Transverse colon (tissue), 4 donors: ENCODE measurements at regions not wholly inside any gene's neighbourhood (a gene's known extent, or its start where the extent isn't known, plus 50 kb on each side); places are given as distances from the start of the nearest gene placed in this dataset.

ENCODE experiments used
- DNase-seq: peaks from one replicate; pipeline ENCODE4 v3.0.0-alpha.2; 2019
- H3K27ac ChIP-seq, 4 donors: fragments of 200-600 bp; sonication (generic); 2 replicates each; pipeline ENCODE4 v1.5.1; 2016 to 2018; ENCODE audit warnings: inconsistent platforms in 4 of 4
- H3K27me3 ChIP-seq: fragments of 200-600 bp; sonication (generic); 2 replicates; pipeline ENCODE4 v1.5.1; 2017; ENCODE audit warnings: inconsistent platforms
- H3K36me3 ChIP-seq, 4 donors: fragments of 200-600 bp; sonication (generic); 2 replicates each; pipeline ENCODE4 v1.5.1; 2017 to 2019; ENCODE audit warnings: inconsistent platforms in 4 of 4
- H3K4me1 ChIP-seq, 4 donors: fragments of 200-600 bp; sonication (generic); 2 replicates each; pipeline ENCODE4 v1.5.1; 2017 to 2020; ENCODE audit warnings: inconsistent platforms in 4 of 4
- H3K4me3 ChIP-seq, 4 donors: fragments of 200-600 bp; sonication (generic); 1 replicate in 1 of 4; 2 replicates in 3 of 4; pipeline versions ENCODE4 v1.5.1 to v1.6.1; 2017 to 2019; ENCODE audit warnings: inconsistent platforms in 4 of 4
- H3K9me3 ChIP-seq, 2 donors: fragments of 200-600 bp; sonication (generic); 2 replicates each; pipeline ENCODE4 v1.5.1; 2017 to 2019; ENCODE audit warnings: inconsistent platforms in 2 of 2
- CTCF ChIP-seq, 5 experiments: fragments of 200-600 bp in 3 of 5; fragments of 450-650 bp in 2 of 5; sonication (generic) in 3 of 5; IDR thresholded peaks; 1 replicate in 2 of 5; 2 replicates in 3 of 5; pipeline ENCODE4 v1.5.1; 2016 to 2017; ENCODE audit warnings: antibody characterized with exemption in 5 of 5, inconsistent platforms in 3 of 5, mild to moderate bottlenecking in 2 of 5, moderate library complexity in 1 of 5
- EP300 ChIP-seq: sonication (generic); formaldehyde crosslinking; IDR thresholded peaks from one replicate; pipeline ENCODE4 v1.6.1; 2017; ENCODE audit warnings: antibody characterized with exemption, low read depth
- POLR2A ChIP-seq: fragments of 450-650 bp; IDR thresholded peaks from one replicate; pipeline ENCODE4 v1.6.1; 2016; ENCODE audit warnings: antibody characterized with exemption, mild to moderate bottlenecking, moderate library complexity
- POLR2AphosphoS5 ChIP-seq, 3 donors: sonication (generic); formaldehyde crosslinking; IDR thresholded peaks; one replicate each; pipeline ENCODE4 v1.6.1; 2016; ENCODE audit warnings: antibody characterized with exemption in 3 of 3
- WGBS, 2 donors: methylation state at CpG; one replicate each; pipeline ENCODE4 v1.1.5; 2018; ENCODE audit warnings: low coverage in 1 of 2; 5-methylcytosine and 5-hydroxymethylcytosine counted together
- in situ Hi-C, 4 donors: fragments of 200-750 bp; cut with MboI; loops; one replicate each; pipeline versions ENCODE4 v1.15.0 to v1.15.1; 2017; ENCODE audit warnings: low sequenced_read_pairs in 3 of 4, low pct_ligation_motif_present in 1 of 4, low pct_unique_long_range_greater_than_20kb in 1 of 4
- intact Hi-C: fragments of 100-400 bp; cut with DNase I; formaldehyde crosslinking; loops from one replicate; pipeline ENCODE4 v1.15.1; 2023; ENCODE audit warnings: low total_unique reads

DNA sequence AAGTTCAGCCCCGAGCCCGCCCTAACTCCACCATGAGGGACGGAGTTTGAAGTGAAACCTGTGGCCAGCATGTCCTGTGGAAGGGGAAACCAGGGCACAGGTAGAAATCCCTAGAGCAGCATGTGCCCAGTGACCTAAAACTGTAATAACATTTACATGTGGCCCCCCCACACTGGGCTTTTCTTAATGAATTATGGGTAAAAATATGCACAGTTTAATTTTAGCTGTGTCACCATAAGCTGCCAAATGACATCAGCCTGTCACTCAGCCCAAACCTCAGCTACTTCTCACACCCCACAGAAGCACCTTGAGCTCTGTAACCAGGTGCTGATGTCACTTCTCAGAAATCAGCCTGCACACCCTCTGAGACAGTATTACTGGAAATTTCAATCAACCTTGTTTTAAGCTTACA is 50.0 kb upstream of the SLC19A1 start:
- H3K27me3 ChIP-seq, result peaks cover 16% of the 10 kb centered on the region
- in situ Hi-C loops, result loop anchor here in 1 of 4 donors (10.0 kb wide), 1 partner anchor 117 kb away; no protein-coding TSS in a partner anchor
- H3K9me3 ChIP-seq, result no peaks in the 10 kb centered on the region
- intact Hi-C loops, result loop anchor here (10.0 kb wide), 1 partner anchor 233 kb away; no protein-coding TSS in a partner anchor
- peaks cover 0 to 15% (median 8%) of the 10 kb centered on the region in 4 donors for H3K4me1 ChIP-seq
- TF ChIP-seq EP300 (peak; percentile 13), POLR2A (no peak)
- H3K36me3 ChIP-seq, result no peaks in the 10 kb centered on the region
- H3K4me3 ChIP-seq, result no peak overlapping the region
- WGBS, 2 donors, result 46% methylated on average over 3 of the region's 3 CpGs; no CpG with 5 or more reads in 1 of the 2 donors
- peak; percentile 18 for DNase-seq
- no peak overlapping the region for H3K27ac ChIP-seq

DNA sequence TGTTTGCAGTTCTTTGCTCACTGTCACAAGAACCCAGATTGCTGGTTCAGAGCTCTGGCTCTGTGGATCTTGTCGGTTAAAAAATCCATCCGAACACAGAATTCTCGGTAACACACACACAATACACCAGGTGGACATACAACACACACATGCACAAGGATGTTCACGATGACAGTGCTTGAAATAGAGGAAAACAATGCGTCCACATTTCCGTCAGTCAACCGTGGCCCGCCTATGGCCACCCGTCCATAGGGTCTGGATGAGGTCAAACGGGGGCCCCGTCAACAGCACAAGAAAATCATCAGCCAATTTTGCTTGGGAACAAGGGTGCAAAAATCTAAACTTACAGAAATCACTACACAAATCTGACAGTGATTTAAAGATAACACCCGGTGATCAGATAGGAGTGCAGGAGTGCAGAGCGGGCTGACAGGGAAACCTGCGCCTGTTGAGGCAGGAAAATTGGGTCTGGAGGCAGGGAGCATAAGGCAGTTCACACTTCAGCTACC is 50.4 kb upstream of the SLC19A1 start:
- Histone ChIP-seq H3K36me3 (no peaks in the 10 kb centered on the region), H3K9me3 (no peaks in the 10 kb centered on the region), H3K4me1 (peaks cover 0 to 15% (median 8%) of the 10 kb centered on the region in 4 donors), H3K27me3 (peaks cover 16% of the 10 kb centered on the region), H3K4me3 (no peak overlapping the region), H3K27ac (no peak overlapping the region)
- in situ Hi-C loops (loop anchor here in 1 of 4 donors (10.0 kb wide), 1 partner anchor 118 kb away; no protein-coding TSS in a partner anchor), intact Hi-C loops (loop anchor here (10.0 kb wide), 1 partner anchor 232 kb away; no protein-coding TSS in a partner anchor)
- WGBS, 2 donors, result 68 to 72% methylated on average over 14 of the region's 14 CpGs
- TF ChIP-seq POLR2A (no peak), POLR2AphosphoS5 (IDR thresholded peaks at IDR 0.05) (no peak)
- DNase-seq, result no peak

DNA sequence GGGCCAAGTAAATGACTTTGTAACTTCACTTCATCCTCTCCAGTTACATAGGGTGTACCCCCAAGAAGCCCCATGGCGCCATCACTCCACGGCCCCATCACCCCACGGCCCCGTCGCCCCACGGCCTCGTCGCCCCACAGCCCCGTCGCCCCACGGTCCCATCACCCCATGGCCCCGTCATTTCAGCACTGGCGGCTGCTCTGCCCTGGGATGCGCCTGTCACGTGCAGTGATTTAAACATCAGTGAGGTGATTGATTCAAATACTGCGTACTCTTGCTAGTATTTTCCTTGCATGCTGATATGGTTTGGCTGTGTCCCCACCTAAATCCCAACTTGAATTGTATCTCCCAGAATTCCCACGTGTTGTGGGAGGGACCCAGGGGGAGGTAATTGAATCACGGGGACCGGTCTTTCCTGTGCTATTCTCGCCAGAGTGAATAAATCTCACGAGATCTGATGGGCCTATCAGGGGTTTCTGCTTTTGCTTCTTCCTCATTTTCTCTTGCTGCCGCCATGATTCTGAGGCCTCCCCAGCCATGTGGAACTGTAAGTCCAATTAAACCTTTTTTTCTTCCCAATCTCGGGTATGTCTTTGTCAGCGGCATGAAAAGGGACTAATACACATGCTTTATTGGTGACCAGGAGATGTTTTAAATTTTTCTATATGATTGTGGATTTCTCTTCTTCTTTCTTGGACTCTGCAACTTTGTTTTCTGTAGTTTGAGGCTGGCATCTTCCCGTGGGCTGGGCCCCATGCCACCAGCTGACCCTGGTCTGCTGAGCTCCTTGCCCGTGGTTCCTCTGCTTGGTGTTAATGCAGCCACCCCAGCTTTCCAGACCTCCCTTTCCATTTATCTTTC is 50.1 kb upstream of the PCBP3 start:
- no peak for DNase-seq
- WGBS, 2 donors, result 64 to 76% methylated on average over 7 to 26 of the region's 26 CpGs
- no peak for TF ChIP-seq EP300
- no peak for TF ChIP-seq POLR2A
- TF ChIP-seq POLR2AphosphoS5 (IDR thresholded peaks at IDR 0.05), result no peak
- no peak for TF ChIP-seq CTCF (IDR thresholded peaks at IDR 0.05)
- no peaks in the 10 kb centered on the region for H3K36me3 ChIP-seq
- in situ Hi-C loops (loop anchor here in 1 of 4 donors (10.0 kb wide), 1 partner anchor 119 kb away; no protein-coding TSS in a partner anchor), intact Hi-C loops (loop anchor here (10.0 kb wide), 1 partner anchor 231 kb away; no protein-coding TSS in a partner anchor)
- H3K4me3 ChIP-seq, result no peak overlapping the region
- H3K27ac ChIP-seq, result no peak overlapping the region
- H3K4me1 ChIP-seq, result peaks cover 0 to 15% (median 8%) of the 10 kb centered on the region in 4 donors
- peaks cover 16% of the 10 kb centered on the region for H3K27me3 ChIP-seq
- H3K9me3 ChIP-seq, result no peaks in the 10 kb centered on the region
